MCF 10A (cell line): ENCODE measurements at regions not wholly inside any gene's neighbourhood (a gene's known extent, or its start where the extent isn't known, plus 50 kb on each side); places are given as distances from the start of the nearest gene placed in this dataset.

Source experiments
- BruUV-seq: library from RNA; stranded (reverse); fragments of 400-500 nt; replicated peaks from 2 replicates; lab custom pipeline; 2021; lab: Mats Ljungman, UMichigan
- CTCF ChIA-PET: fragments of 300-600 bp; sonication (Branson Sonifier 250); formaldehyde crosslinking; extraction: SDS; loops from one replicate; lab custom pipeline; 2021; ENCODE audit warnings: antibody characterized with exemption, inconsistent platforms; lab: Yijun Ruan, JAX
- POLR2A ChIA-PET: fragments of 300-600, 350-650 bp; sonication (Branson Sonifier 250); formaldehyde crosslinking; extraction: SDS; loops from one replicate; lab custom pipeline; 2020; ENCODE audit warnings: antibody characterized with exemption, inconsistent platforms; lab: Yijun Ruan, JAX
- DNase-seq: peaks from one replicate; pipeline ENCODE4 v3.0.0-alpha.2; 2018; ENCODE audit not compliant: unreplicated experiment
- H3K27ac Mint-ChIP-seq: one replicate; pipeline ENCODE4 v1.8.0; 2022; ENCODE audit warnings: mild to moderate bottlenecking, low read depth, mixed read lengths; ENCODE audit not compliant: unreplicated experiment
- H3K27me3 Mint-ChIP-seq: one replicate; pipeline ENCODE4 v1.8.0; 2022; ENCODE audit warnings: mixed read lengths; ENCODE audit not compliant: insufficient read depth, unreplicated experiment
- H3K36me3 Mint-ChIP-seq: one replicate; pipeline ENCODE4 v1.8.0; 2022; ENCODE audit warnings: mild to moderate bottlenecking, moderate library complexity, mixed read lengths; ENCODE audit not compliant: insufficient read depth, unreplicated experiment
- H3K4me1 Mint-ChIP-seq: one replicate; pipeline ENCODE4 v1.8.0; 2022; ENCODE audit warnings: mixed read lengths; ENCODE audit not compliant: insufficient read depth, unreplicated experiment
- H3K4me3 Mint-ChIP-seq: one replicate; pipeline ENCODE4 v1.8.0; 2022; ENCODE audit warnings: mild to moderate bottlenecking, moderate library complexity, mixed read lengths; ENCODE audit not compliant: unreplicated experiment
- H3K9me3 Mint-ChIP-seq: one replicate; pipeline ENCODE4 v1.8.0; 2022; ENCODE audit warnings: mixed read lengths; ENCODE audit not compliant: unreplicated experiment
- CTCF ChIP-seq: fragments of 200-600 bp; IDR thresholded peaks from one replicate; pipeline ENCODE4 v1.8.0; 2022; ENCODE audit warnings: antibody characterized with exemption, mild to moderate bottlenecking; ENCODE audit not compliant: unreplicated experiment
- intact Hi-C: fragments of 100-400 bp; cut with micrococcal nuclease; formaldehyde crosslinking; loops from 2 replicates; pipeline ENCODE4 v1.14.1; 2022

- H3K9me3 Mint-ChIP-seq, result no peaks in the 10 kb centered on the region
- no peak overlapping the region for H3K27ac Mint-ChIP-seq
- H3K4me1 Mint-ChIP-seq, result no peaks in the 10 kb centered on the region
- H3K4me3 Mint-ChIP-seq, result no peak overlapping the region
- intact Hi-C loops, result no loop called here
- no TSS peak for BruUV-seq
- no peak for DNase-seq
- no peaks in the 10 kb centered on the region for H3K27me3 Mint-ChIP-seq
- ChIA-PET POLR2A (interaction anchor here (0.6 kb wide), 1 partner anchor 294 kb away, joined by 3 read pairs; no protein-coding TSS in a partner anchor), CTCF (no interaction called here)
- no peak for TF ChIP-seq CTCF
- no peaks in the 10 kb centered on the region for H3K36me3 Mint-ChIP-seq
These were observed 85.5 kb downstream of the RMI2 start for GRCh38 chr16:11430601-11431317.

GRCh38 chr16:11431915-11432465 lies 86.7 kb downstream of the RMI2 start:
- TF ChIP-seq CTCF, result no peak
- H3K4me1 Mint-ChIP-seq, result no peaks in the 10 kb centered on the region
- POLR2A ChIA-PET, result interaction anchor here (0.6 kb wide), 1 partner anchor 15 kb away, joined by 3 read pairs; no protein-coding TSS in a partner anchor
- H3K9me3 Mint-ChIP-seq, result no peaks in the 10 kb centered on the region
- CTCF ChIA-PET, result interaction anchor here (0.6 kb wide), 2 partner anchors 37 to 245 kb away, joined by 3 read pairs; no protein-coding TSS in a partner anchor
- no peak overlapping the region for H3K4me3 Mint-ChIP-seq
- BruUV-seq, result no TSS peak
- H3K27ac Mint-ChIP-seq, result no peak overlapping the region
- no peaks in the 10 kb centered on the region for H3K36me3 Mint-ChIP-seq
- H3K27me3 Mint-ChIP-seq, result no peaks in the 10 kb centered on the region
- intact Hi-C loops, result no loop called here
- DNase-seq, result peak; percentile 17

DNA sequence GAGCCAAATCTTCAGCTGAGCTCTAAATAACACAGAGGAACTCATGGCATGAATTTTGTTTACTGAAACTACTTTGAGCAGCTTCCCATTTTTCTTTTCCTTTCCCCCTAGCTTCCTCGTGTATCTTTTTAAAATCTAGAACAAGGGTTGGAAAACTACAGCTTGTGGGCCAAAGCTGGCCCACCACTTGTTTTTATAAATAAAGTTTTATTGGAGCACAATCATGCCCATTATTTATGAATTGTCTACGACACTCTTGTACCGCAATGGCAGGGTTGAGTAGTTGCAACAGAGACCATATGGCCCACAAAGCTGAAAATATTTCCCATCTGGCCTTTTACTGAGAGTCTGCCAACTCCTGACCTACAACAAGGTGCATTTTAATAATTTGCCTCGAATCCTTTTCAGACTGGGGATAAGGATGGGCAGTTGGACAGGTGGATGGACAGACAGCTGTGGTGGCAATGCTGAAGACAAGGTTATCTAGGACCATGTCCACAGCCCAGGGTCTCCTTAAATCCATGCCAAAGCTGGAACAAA lies 87.7 kb downstream of the RMI2 start:
- Mint-ChIP-seq H3K4me3 (no peak overlapping the region), H3K27me3 (no peaks in the 10 kb centered on the region), H3K36me3 (no peaks in the 10 kb centered on the region), H3K9me3 (no peaks in the 10 kb centered on the region), H3K27ac (no peak overlapping the region), H3K4me1 (no peaks in the 10 kb centered on the region)
- TF ChIP-seq CTCF, result no peak
- intact Hi-C loops, result no loop called here
- CTCF ChIA-PET, result no interaction called here
- POLR2A ChIA-PET, result no interaction called here
- DNase-seq, result no peak
- no TSS peak for BruUV-seq

GRCh38 chr16:11435576-11435975 lies 90.3 kb downstream of the RMI2 start:
- H3K36me3 Mint-ChIP-seq, result no peaks in the 10 kb centered on the region
- ChIA-PET CTCF (interaction anchor here (0.6 kb wide), 1 partner anchor 9 kb away, joined by 3 read pairs; no protein-coding TSS in a partner anchor), POLR2A (no interaction called here)
- H3K27ac Mint-ChIP-seq, result no peak overlapping the region
- no TSS peak for BruUV-seq
- no peaks in the 10 kb centered on the region for H3K27me3 Mint-ChIP-seq
- TF ChIP-seq CTCF, result no peak
- intact Hi-C loops, result no loop called here
- H3K9me3 Mint-ChIP-seq, result no peaks in the 10 kb centered on the region
- no peak for DNase-seq
- no peak overlapping the region for H3K4me3 Mint-ChIP-seq
- H3K4me1 Mint-ChIP-seq, result no peaks in the 10 kb centered on the region
